OCI-LY7 (cell line): ENCODE measurements at regions not wholly inside any gene's neighbourhood (a gene's known extent, or its start where the extent isn't known, plus 50 kb on each side); places are given as distances from the start of the nearest gene placed in this dataset.

Source experiments
- EZH2phosphoT487 ChIP-seq: fragments of 200-600 bp; sonication (generic); IDR thresholded peaks from 2 replicates; pipeline ENCODE4 v1.6.1; 2018; ENCODE audit warnings: low read depth, borderline replicate concordance, mild to moderate bottlenecking, mixed run types, antibody characterized with exemption, low read length, moderate library complexity, mixed read lengths
- TF ChIP-seq, protein P1 (sequence below): fragments of 200-600 bp; sonication (generic); conservative IDR thresholded peaks from 2 replicates; pipeline ENCODE4 v1.5.1; 2014; ENCODE audit warnings: mild to moderate bottlenecking, antibody characterized with exemption, low read length, moderate library complexity, mixed read lengths

DNA sequence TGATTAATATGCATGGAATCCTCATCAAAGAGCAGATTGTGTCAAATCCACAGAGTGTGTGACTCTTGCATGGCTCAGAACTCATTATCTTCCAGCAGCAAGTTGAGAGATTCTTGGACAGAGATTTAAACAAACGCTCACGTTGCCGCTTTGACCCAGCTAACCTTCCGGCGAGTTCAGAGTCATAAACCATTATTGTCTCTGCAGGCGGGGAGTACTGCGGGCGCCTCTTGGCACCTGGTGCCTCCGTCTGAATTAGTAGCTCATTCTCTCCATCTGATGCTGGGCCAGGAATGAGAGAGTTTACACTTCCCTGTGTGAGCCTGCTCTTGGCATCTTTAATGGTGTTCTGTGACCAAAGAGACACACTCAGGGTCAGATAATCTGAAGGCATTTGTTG is 138.6 kb upstream of the WSCD1 start:
- TF ChIP-seq, protein P1, sequence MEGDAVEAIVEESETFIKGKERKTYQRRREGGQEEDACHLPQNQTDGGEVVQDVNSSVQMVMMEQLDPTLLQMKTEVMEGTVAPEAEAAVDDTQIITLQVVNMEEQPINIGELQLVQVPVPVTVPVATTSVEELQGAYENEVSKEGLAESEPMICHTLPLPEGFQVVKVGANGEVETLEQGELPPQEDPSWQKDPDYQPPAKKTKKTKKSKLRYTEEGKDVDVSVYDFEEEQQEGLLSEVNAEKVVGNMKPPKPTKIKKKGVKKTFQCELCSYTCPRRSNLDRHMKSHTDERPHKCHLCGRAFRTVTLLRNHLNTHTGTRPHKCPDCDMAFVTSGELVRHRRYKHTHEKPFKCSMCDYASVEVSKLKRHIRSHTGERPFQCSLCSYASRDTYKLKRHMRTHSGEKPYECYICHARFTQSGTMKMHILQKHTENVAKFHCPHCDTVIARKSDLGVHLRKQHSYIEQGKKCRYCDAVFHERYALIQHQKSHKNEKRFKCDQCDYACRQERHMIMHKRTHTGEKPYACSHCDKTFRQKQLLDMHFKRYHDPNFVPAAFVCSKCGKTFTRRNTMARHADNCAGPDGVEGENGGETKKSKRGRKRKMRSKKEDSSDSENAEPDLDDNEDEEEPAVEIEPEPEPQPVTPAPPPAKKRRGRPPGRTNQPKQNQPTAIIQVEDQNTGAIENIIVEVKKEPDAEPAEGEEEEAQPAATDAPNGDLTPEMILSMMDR, result no peak
- TF ChIP-seq EZH2phosphoT487, result no peak
